GM12878 (cell line): ENCODE measurements at regions not wholly inside any gene's neighbourhood (a gene's known extent, or its start where the extent isn't known, plus 50 kb on each side); places are given as distances from the start of the nearest gene placed in this dataset.

ENCODE experiments used
- ATAC-seq: fragments of 200-7000 bp; cut with Tn5 transposase; 3 replicates; pipeline ENCODE4 v1.9.1; 2020; ENCODE audit warnings: mild to moderate bottlenecking, moderate library complexity
- BruUV-seq: library from RNA; stranded (reverse); fragments of 400-500 nt; replicated peaks from 2 replicates; lab custom pipeline; 2021; lab: Mats Ljungman, UMichigan
- CTCF ChIA-PET: fragments of 300-600 bp; sonication (Branson Sonifier 250); formaldehyde crosslinking; extraction: SDS; loops from one replicate; lab custom pipeline; 2021; ENCODE audit warnings: inconsistent platforms; lab: Yijun Ruan, JAX
- POLR2A ChIA-PET: fragments of 350-600 bp; formaldehyde crosslinking; extraction: SDS; loops from one replicate; lab custom pipeline; 2021; ENCODE audit warnings: inconsistent platforms; lab: Charles Lee
- RAD21 ChIA-PET: fragments of 300-600 bp; sonication (Branson Sonifier 250); formaldehyde crosslinking; loops from one replicate; lab custom pipeline; 2023; ENCODE audit warnings: antibody characterized with exemption; ENCODE audit not compliant: unreplicated experiment; lab: Charles Lee
- SMC1A ChIA-PET: fragments of 300-600 bp; sonication (Branson Sonifier 250); formaldehyde crosslinking; loops from one replicate; lab custom pipeline; 2023; ENCODE audit not compliant: unreplicated experiment, uncharacterized antibody; lab: Charles Lee
- DNase-seq: peaks from one replicate; pipeline ENCODE4 v3.0.0-alpha.2; 2011; ENCODE audit warnings: low read depth, low spot score
- FAIRE-seq: peaks from 3 replicates; lab custom pipeline; 2011; peaks lifted over from hg19 to GRCh38; lab: Jason Lieb, UNC
- H2AFZ ChIP-seq: 2 replicates; pipeline ENCODE4 v1.6.0; 2011; ENCODE audit warnings: low read depth, low read length, control low read depth; ENCODE audit not compliant: control insufficient read depth
- H3K27ac ChIP-seq: 2 replicates; pipeline ENCODE4 v1.5.1; 2011; ENCODE audit warnings: control low read depth; ENCODE audit not compliant: control insufficient read depth, insufficient read depth
- H3K27me3 ChIP-seq, 2 experiments: replicated peaks in 1 of 2; 2 replicates each; pipeline versions ENCODE4 v1.6.0 to v1.6.1; 2011; ENCODE audit warnings: low read length in 1 of 2; ENCODE audit not compliant: control insufficient read depth in 2 of 2, insufficient read depth in 2 of 2
- H3K36me3 ChIP-seq, 2 experiments: 2 replicates each; pipeline ENCODE4 v1.5.1; 2011; ENCODE audit warnings: low read length in 1 of 2; ENCODE audit not compliant: control insufficient read depth in 2 of 2, insufficient read depth in 2 of 2
- H3K4me1 ChIP-seq: 2 replicates; pipeline ENCODE4 v1.6.1; 2011; ENCODE audit warnings: mild to moderate bottlenecking, low read length, moderate library complexity, mixed read lengths; ENCODE audit not compliant: control insufficient read depth, insufficient read depth
- H3K4me2 ChIP-seq: 2 replicates; pipeline ENCODE4 v1.6.0; 2011; ENCODE audit warnings: control low read depth; ENCODE audit not compliant: control insufficient read depth, insufficient read depth
- H3K4me3 ChIP-seq: fragments of 200-600 bp; sonication (generic); 2 replicates; pipeline ENCODE4 v1.5.1; 2016
- H3K79me2 ChIP-seq: 2 replicates; pipeline ENCODE4 v1.6.0; 2011; ENCODE audit warnings: low read length; ENCODE audit not compliant: control insufficient read depth, insufficient read depth
- H3K9ac ChIP-seq: 2 replicates; pipeline ENCODE4 v1.8.0; 2011; ENCODE audit warnings: low read length, control low read depth, mixed read lengths; ENCODE audit not compliant: control insufficient read depth, insufficient read depth
- H3K9me3 ChIP-seq: replicated peaks from 3 replicates; pipeline ENCODE4 v1.5.1; 2011; ENCODE audit warnings: mild to moderate bottlenecking, low read length; ENCODE audit not compliant: control insufficient read depth, insufficient read depth
- H4K20me1 ChIP-seq: 2 replicates; pipeline ENCODE4 v1.6.0; 2011; ENCODE audit not compliant: control insufficient read depth, insufficient read depth
- E2F8 ChIP-seq: fragments of 450-650 bp; IDR thresholded peaks from 2 replicates; pipeline ENCODE4 v1.6.1; 2018; ENCODE audit warnings: mild to moderate bottlenecking, low read depth, moderate library complexity; ENCODE audit not compliant: partially characterized antibody
- PKNOX1 ChIP-seq: fragments of 450-650 bp; IDR thresholded peaks from 2 replicates; pipeline ENCODE4 v1.6.1; 2016; ENCODE audit warnings: mild to moderate bottlenecking
- WGBS: methylation state at CpG from one replicate; pipeline ENCODE4 v1.1.6; 2016; ENCODE audit warnings: low lambda C conversion rate; ENCODE audit not compliant: insufficient replicate concordance, insufficient coverage; ENCODE audit errors: missing lambda C conversion rate; 5-methylcytosine and 5-hydroxymethylcytosine counted together
- in situ Hi-C: fragments of 300-500 bp; cut with MboI; formaldehyde crosslinking; loops from 9 replicates; pipeline ENCODE4 v1.14.3; 2018; ENCODE audit warnings: mixed read lengths
- intact Hi-C: fragments of 100-400 bp; cut with micrococcal nuclease; formaldehyde crosslinking; loops from one replicate; pipeline ENCODE4 v1.14.2; 2022; ENCODE audit not compliant: unreplicated experiment
- TF ChIP-seq, protein P1 (sequence below): IDR thresholded peaks from 2 replicates; pipeline ENCODE4 v1.6.1; 2011; ENCODE audit warnings: borderline replicate concordance, low read depth, mild to moderate bottlenecking, moderate library complexity, low read length; ENCODE audit not compliant: insufficient read depth, poor library complexity, severe bottlenecking
- TF ChIP-seq, protein P2 (sequence below): fragments of 450-650 bp; IDR thresholded peaks from 2 replicates; pipeline ENCODE4 v1.6.1; 2018; ENCODE audit warnings: borderline replicate concordance, mild to moderate bottlenecking; ENCODE audit not compliant: partially characterized antibody

DNA sequence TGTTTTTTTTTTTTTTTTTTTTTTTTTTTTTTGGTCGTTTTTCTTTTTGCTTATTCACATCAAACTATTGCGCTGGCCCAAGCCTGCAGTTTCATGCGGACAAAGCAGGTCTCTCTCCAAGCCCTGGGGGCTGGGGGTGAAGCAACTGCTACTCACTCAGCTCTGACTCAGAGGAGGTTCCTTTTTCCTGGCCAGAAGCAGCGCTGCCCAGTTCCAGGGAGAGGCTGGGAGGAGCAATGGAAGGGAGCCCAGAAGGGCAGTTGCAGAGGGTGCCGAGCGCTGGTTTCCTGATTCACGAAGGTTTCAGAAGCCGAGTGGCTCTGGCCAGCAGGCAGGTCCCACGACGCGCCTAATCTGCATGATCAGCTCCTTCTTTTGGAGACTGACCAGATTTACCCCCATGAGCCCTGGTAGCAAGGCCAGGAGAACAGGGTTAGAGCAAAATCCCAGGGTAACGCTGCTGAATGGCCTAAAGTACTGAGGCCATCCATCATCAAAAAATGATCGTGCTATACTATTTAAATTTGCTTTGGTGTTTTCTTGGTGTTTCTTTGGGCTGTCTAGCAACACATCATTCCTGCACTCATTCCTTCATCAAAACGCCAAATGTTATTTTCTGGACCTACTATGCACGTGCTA, 144.7 kb upstream of the SOX9 start:
- H3K9me3 ChIP-seq: no peaks in the 10 kb centered on the region; the same call in 2 of the 3 replicates
- H3K79me2 ChIP-seq: no peaks in the 10 kb centered on the region
- no peaks in the 10 kb centered on the region for H3K4me1 ChIP-seq
- no peak for TF ChIP-seq PKNOX1
- TF ChIP-seq, protein P1, sequence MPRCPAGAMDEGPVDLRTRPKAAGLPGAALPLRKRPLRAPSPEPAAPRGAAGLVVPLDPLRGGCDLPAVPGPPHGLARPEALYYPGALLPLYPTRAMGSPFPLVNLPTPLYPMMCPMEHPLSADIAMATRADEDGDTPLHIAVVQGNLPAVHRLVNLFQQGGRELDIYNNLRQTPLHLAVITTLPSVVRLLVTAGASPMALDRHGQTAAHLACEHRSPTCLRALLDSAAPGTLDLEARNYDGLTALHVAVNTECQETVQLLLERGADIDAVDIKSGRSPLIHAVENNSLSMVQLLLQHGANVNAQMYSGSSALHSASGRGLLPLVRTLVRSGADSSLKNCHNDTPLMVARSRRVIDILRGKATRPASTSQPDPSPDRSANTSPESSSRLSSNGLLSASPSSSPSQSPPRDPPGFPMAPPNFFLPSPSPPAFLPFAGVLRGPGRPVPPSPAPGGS: no peak
- TF ChIP-seq, protein P2, sequence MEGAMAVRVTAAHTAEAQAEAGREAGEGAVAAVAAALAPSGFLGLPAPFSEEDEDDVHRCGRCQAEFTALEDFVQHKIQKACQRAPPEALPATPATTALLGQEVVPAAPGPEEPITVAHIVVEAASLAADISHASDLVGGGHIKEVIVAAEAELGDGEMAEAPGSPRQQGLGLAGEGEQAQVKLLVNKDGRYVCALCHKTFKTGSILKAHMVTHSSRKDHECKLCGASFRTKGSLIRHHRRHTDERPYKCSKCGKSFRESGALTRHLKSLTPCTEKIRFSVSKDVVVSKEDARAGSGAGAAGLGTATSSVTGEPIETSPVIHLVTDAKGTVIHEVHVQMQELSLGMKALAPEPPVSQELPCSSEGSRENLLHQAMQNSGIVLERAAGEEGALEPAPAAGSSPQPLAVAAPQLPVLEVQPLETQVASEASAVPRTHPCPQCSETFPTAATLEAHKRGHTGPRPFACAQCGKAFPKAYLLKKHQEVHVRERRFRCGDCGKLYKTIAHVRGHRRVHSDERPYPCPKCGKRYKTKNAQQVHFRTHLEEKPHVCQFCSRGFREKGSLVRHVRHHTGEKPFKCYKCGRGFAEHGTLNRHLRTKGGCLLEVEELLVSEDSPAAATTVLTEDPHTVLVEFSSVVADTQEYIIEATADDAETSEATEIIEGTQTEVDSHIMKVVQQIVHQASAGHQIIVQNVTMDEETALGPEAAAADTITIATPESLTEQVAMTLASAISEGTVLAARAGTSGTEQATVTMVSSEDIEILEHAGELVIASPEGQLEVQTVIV: no peak
- no peak for TF ChIP-seq E2F8
- no peak overlapping the region for H3K9ac ChIP-seq
- ChIA-PET SMC1A (no interaction called here), CTCF (no interaction called here), POLR2A (interaction anchor here (0.5 to 0.7 kb wide), 2 partner anchors 9 to 709 kb away, joined by 3 to 4 read pairs; no protein-coding TSS in a partner anchor), RAD21 (no interaction called here)
- H3K4me2 ChIP-seq: no peak overlapping the region; the same call in 1 of the 2 replicates
- no peak overlapping the region for H2AFZ ChIP-seq
- FAIRE-seq (no peak), DNase-seq (no peak), ATAC-seq (no peak)
- intact Hi-C loops: no loop called here
- WGBS: 56% methylated on average over 14 of the region's 15 CpGs
- H3K4me3 ChIP-seq: no peak overlapping the region
- in situ Hi-C loops: no loop called here
- no peaks in the 10 kb centered on the region for H4K20me1 ChIP-seq
- BruUV-seq: no TSS peak
- no peak overlapping the region for H3K27ac ChIP-seq
- no peaks in the 10 kb centered on the region for H3K27me3 ChIP-seq
- H3K36me3 ChIP-seq: no peaks in the 10 kb centered on the region
